Hepatocyte (in vitro differentiated cells): ENCODE measurements at regions not wholly inside any gene's neighbourhood (a gene's known extent, or its start where the extent isn't known, plus 50 kb on each side); places are given as distances from the start of the nearest gene placed in this dataset.

ENCODE experiments used
- EZH2phosphoT487 ChIP-seq: fragments of 200-600 bp; sonication (generic); IDR thresholded peaks from one replicate; pipeline ENCODE4 v1.6.1; 2018; ENCODE audit warnings: antibody characterized with exemption, mild to moderate bottlenecking, low read depth, moderate library complexity; ENCODE audit not compliant: unreplicated experiment, severe bottlenecking
- TF ChIP-seq, protein P1 (sequence below): fragments of 200-600 bp; sonication (generic); IDR thresholded peaks from 2 replicates; pipeline ENCODE4 v1.5.1; 2016; ENCODE audit warnings: antibody characterized with exemption, mild to moderate bottlenecking; ENCODE audit not compliant: poor library complexity

GRCh38 chr17:77273397-77274085 lies 132.8 kb downstream of the SEC14L1 start:
- TF ChIP-seq, protein P1, sequence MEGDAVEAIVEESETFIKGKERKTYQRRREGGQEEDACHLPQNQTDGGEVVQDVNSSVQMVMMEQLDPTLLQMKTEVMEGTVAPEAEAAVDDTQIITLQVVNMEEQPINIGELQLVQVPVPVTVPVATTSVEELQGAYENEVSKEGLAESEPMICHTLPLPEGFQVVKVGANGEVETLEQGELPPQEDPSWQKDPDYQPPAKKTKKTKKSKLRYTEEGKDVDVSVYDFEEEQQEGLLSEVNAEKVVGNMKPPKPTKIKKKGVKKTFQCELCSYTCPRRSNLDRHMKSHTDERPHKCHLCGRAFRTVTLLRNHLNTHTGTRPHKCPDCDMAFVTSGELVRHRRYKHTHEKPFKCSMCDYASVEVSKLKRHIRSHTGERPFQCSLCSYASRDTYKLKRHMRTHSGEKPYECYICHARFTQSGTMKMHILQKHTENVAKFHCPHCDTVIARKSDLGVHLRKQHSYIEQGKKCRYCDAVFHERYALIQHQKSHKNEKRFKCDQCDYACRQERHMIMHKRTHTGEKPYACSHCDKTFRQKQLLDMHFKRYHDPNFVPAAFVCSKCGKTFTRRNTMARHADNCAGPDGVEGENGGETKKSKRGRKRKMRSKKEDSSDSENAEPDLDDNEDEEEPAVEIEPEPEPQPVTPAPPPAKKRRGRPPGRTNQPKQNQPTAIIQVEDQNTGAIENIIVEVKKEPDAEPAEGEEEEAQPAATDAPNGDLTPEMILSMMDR = no peak
- no peak for TF ChIP-seq EZH2phosphoT487
